BLaER1 (cell line): ENCODE measurements at regions not wholly inside any gene's neighbourhood (a gene's known extent, or its start where the extent isn't known, plus 50 kb on each side); places are given as distances from the start of the nearest gene placed in this dataset.

Experiments
- H3K27ac ChIP-seq: shearing (Covaris generic); formaldehyde crosslinking; 2 replicates; pipeline ENCODE4 v1.8.1; 2022
- H3K27me3 ChIP-seq: shearing (Covaris generic); formaldehyde crosslinking; 2 replicates; pipeline ENCODE4 v1.8.1; 2022
- H3K36me3 ChIP-seq: shearing (Covaris generic); formaldehyde crosslinking; 2 replicates; pipeline ENCODE4 v1.8.1; 2022
- H3K4me1 ChIP-seq: shearing (Covaris generic); formaldehyde crosslinking; 2 replicates; pipeline ENCODE4 v1.8.1; 2022
- H3K4me2 ChIP-seq: shearing (Covaris generic); formaldehyde crosslinking; 2 replicates; pipeline ENCODE4 v1.8.1; 2022
- H3K4me3 ChIP-seq: shearing (Covaris generic); formaldehyde crosslinking; 2 replicates; pipeline ENCODE4 v1.8.1; 2022
- H3K9ac ChIP-seq: shearing (Covaris generic); formaldehyde crosslinking; 2 replicates; pipeline ENCODE4 v1.8.1; 2022
- H3K9me3 ChIP-seq: shearing (Covaris generic); formaldehyde crosslinking; 2 replicates; pipeline ENCODE4 v1.8.1; 2022
- H4K20me1 ChIP-seq: shearing (Covaris generic); formaldehyde crosslinking; 2 replicates; pipeline ENCODE4 v1.8.1; 2022
- Cebpa-rat ChIP-seq: shearing (Covaris generic); IDR thresholded peaks from 2 replicates; pipeline ENCODE4 v1.8.1; 2022

DNA sequence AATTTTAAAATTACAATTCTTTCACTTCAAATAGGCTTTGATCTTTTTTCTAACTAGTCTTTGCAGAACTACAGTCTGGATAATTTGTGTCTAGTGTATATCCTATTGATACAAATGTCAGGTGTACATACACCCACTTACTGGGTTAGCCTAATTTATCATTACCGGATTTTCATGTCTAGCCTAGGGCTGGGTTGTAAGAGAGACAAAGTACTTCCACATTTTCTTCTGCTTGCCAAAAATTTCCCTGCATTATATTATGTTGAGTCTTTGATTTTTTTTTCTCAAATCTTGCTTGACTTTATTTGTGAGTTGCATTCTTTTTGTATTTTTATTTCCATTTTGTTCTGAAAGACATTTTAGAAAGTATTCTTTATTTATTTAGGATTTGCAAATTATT lies 284.8 kb upstream of the FZD8 start:
- H3K36me3 ChIP-seq: no peaks in the 10 kb centered on the region
- no peaks in the 10 kb centered on the region for H3K4me1 ChIP-seq
- H3K9ac ChIP-seq: no peak overlapping the region
- H3K4me3 ChIP-seq: no peak overlapping the region
- H3K4me2 ChIP-seq: no peak overlapping the region
- no peak overlapping the region for H3K27ac ChIP-seq
- H3K9me3 ChIP-seq: no peaks in the 10 kb centered on the region
- TF ChIP-seq Cebpa-rat: no peak
- H4K20me1 ChIP-seq: no peaks in the 10 kb centered on the region
- no peaks in the 10 kb centered on the region for H3K27me3 ChIP-seq

DNA sequence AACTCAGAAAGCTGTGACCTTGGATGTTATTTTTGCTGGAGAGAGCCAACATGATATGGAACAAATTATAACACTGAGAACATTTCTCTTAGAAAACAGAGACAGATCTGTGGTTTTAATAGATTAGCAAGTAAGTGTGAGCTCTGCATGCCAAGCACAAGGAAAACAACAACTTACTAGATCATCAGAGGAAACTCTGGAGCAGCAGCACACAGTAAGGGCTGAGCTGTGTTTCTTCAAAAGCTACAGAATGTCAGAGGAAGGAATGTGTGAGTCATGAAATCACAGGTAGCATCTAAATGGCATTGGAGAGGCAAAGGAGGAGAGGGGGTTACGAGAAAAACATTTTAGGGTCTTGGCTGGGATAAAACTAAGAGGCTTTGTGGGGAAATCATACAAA lies 283.4 kb upstream of the FZD8 start:
- no peaks in the 10 kb centered on the region for H3K9me3 ChIP-seq
- no peaks in the 10 kb centered on the region for H3K36me3 ChIP-seq
- TF ChIP-seq Cebpa-rat: no peak
- no peaks in the 10 kb centered on the region for H4K20me1 ChIP-seq
- H3K9ac ChIP-seq: no peak overlapping the region
- no peaks in the 10 kb centered on the region for H3K27me3 ChIP-seq
- H3K27ac ChIP-seq: no peak overlapping the region
- H3K4me3 ChIP-seq: no peak overlapping the region
- H3K4me2 ChIP-seq: no peak overlapping the region
- H3K4me1 ChIP-seq: no peaks in the 10 kb centered on the region

- no peak for TF ChIP-seq Cebpa-rat
- Histone ChIP-seq H3K9ac (no peak overlapping the region), H3K36me3 (no peaks in the 10 kb centered on the region), H3K27me3 (no peaks in the 10 kb centered on the region), H3K9me3 (no peaks in the 10 kb centered on the region), H3K4me2 (no peak overlapping the region), H3K4me1 (no peaks in the 10 kb centered on the region), H4K20me1 (no peaks in the 10 kb centered on the region), H3K27ac (no peak overlapping the region), H3K4me3 (no peak overlapping the region)
Measured at GRCh38 chr10:35924759-35925158, 282.7 kb upstream of the FZD8 start.

DNA sequence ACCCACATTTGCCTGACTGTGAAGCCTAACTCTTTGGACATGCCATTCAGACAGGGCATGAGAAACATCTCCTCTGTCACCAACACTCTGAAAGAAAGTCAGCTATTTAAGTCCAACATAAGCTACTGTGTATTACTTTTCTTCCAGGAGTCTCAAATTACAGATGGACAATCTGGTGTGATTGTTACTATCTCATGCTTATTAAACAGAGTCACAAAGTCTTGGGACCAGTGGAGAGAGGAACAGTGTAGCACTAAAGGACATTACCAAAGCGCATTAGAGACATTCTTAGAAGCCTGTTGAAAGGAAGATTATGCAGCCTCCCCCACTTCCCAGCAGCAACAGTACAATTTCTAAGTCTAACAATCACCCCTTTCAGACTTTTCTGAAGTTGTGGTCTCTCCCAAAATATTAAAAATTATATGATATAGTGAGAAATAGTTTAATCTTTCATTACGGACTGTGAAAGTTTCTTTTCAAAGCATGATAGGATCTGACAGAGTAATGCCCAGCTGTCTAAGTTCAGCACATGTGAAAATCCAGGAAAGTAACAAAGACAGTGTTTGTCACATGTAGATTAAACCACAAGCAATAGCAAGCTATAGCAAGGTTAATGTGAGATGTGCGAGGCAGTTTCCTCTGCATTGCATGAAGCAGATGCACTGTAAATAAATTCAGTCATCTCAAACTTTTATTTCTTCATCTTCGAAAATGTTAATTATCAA lies 280.9 kb upstream of the FZD8 start:
- Histone ChIP-seq H3K27me3 (no peaks in the 10 kb centered on the region), H4K20me1 (no peaks in the 10 kb centered on the region), H3K27ac (no peak overlapping the region), H3K9me3 (no peaks in the 10 kb centered on the region), H3K36me3 (no peaks in the 10 kb centered on the region), H3K9ac (no peak overlapping the region), H3K4me1 (no peaks in the 10 kb centered on the region), H3K4me2 (no peak overlapping the region), H3K4me3 (no peak overlapping the region)
- TF ChIP-seq Cebpa-rat: no peak

GRCh38 chr10:35921866-35922350 lies 279.8 kb upstream of the FZD8 start:
- no peak for TF ChIP-seq Cebpa-rat
- H3K36me3 ChIP-seq: no peaks in the 10 kb centered on the region
- no peak overlapping the region for H3K4me2 ChIP-seq
- no peak overlapping the region for H3K4me3 ChIP-seq
- no peak overlapping the region for H3K27ac ChIP-seq
- H3K4me1 ChIP-seq: no peaks in the 10 kb centered on the region
- no peaks in the 10 kb centered on the region for H3K27me3 ChIP-seq
- H3K9ac ChIP-seq: no peak overlapping the region
- no peaks in the 10 kb centered on the region for H3K9me3 ChIP-seq
- H4K20me1 ChIP-seq: no peaks in the 10 kb centered on the region

GRCh38 chr10:35916791-35917190 lies 274.7 kb upstream of the FZD8 start:
- Histone ChIP-seq H3K36me3 (no peaks in the 10 kb centered on the region), H3K9me3 (no peaks in the 10 kb centered on the region), H3K4me2 (no peak overlapping the region), H3K27me3 (no peaks in the 10 kb centered on the region), H3K27ac (no peak overlapping the region), H3K4me1 (no peaks in the 10 kb centered on the region), H3K4me3 (no peak overlapping the region), H4K20me1 (no peaks in the 10 kb centered on the region), H3K9ac (no peak overlapping the region)
- no peak for TF ChIP-seq Cebpa-rat

- no peak overlapping the region for H3K27ac ChIP-seq
Measured at GRCh38 chr10:35913628-35914027, 271.5 kb upstream of the FZD8 start.

GRCh38 chr10:35912615-35913569 lies 270.8 kb upstream of the FZD8 start:
- Histone ChIP-seq H3K27ac (no peak overlapping the region), H4K20me1 (no peaks in the 10 kb centered on the region)

More at GRCh38 chr10:35913628-35914027, 271.5 kb upstream of the FZD8 start:
- H3K4me2 ChIP-seq: no peak overlapping the region
- H3K4me1 ChIP-seq: no peaks in the 10 kb centered on the region
- H3K9ac ChIP-seq: no peak overlapping the region
- H3K9me3 ChIP-seq: no peaks in the 10 kb centered on the region
- H3K36me3 ChIP-seq: no peaks in the 10 kb centered on the region
- no peak for TF ChIP-seq Cebpa-rat
- H3K4me3 ChIP-seq: no peak overlapping the region
- no peaks in the 10 kb centered on the region for H4K20me1 ChIP-seq
- H3K27me3 ChIP-seq: no peaks in the 10 kb centered on the region

DNA sequence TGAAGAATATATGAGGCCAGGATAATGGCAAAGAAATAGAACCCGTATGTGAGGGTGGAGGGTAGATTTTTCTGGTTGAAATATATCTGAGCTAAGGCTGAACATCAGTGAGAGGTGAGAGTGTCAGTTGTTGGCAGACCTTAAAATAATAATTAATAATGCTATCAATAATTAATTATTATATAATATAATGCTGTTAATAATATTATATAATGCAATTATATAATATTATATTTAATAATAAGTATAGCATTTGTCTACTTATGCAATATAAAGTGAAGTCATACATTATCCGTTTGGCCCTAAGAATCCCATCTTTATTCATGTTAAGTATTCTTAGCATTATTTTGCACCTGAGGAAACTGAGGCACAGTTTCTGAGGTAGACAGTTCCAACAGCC lies 269.9 kb upstream of the FZD8 start:
- Histone ChIP-seq H3K36me3 (no peaks in the 10 kb centered on the region), H4K20me1 (no peaks in the 10 kb centered on the region), H3K9me3 (no peaks in the 10 kb centered on the region), H3K27me3 (no peaks in the 10 kb centered on the region), H3K4me3 (no peak overlapping the region), H3K4me1 (no peaks in the 10 kb centered on the region), H3K27ac (no peak overlapping the region), H3K4me2 (no peak overlapping the region), H3K9ac (no peak overlapping the region)
- TF ChIP-seq Cebpa-rat: no peak

More at GRCh38 chr10:35912615-35913569, 270.8 kb upstream of the FZD8 start:
- no peaks in the 10 kb centered on the region for H3K4me1 ChIP-seq
- H3K9me3 ChIP-seq: no peaks in the 10 kb centered on the region
- no peaks in the 10 kb centered on the region for H3K36me3 ChIP-seq
- no peak for TF ChIP-seq Cebpa-rat
- no peak overlapping the region for H3K9ac ChIP-seq
- H3K4me2 ChIP-seq: no peak overlapping the region
- H3K4me3 ChIP-seq: no peak overlapping the region
- no peaks in the 10 kb centered on the region for H3K27me3 ChIP-seq

GRCh38 chr10:35911233-35911632 lies 269.1 kb upstream of the FZD8 start:
- Histone ChIP-seq H3K4me3 (no peak overlapping the region), H3K27ac (no peak overlapping the region), H3K9me3 (no peaks in the 10 kb centered on the region), H3K4me1 (no peaks in the 10 kb centered on the region), H4K20me1 (no peaks in the 10 kb centered on the region), H3K9ac (no peak overlapping the region), H3K36me3 (no peaks in the 10 kb centered on the region), H3K4me2 (no peak overlapping the region), H3K27me3 (no peaks in the 10 kb centered on the region)
- no peak for TF ChIP-seq Cebpa-rat
